K562 (cell line): ENCODE measurements at regions not wholly inside any gene's neighbourhood (a gene's known extent, or its start where the extent isn't known, plus 50 kb on each side); places are given as distances from the start of the nearest gene placed in this dataset.

Experiments used
- ATAC-seq: fragments of 200-7000 bp; cut with Tn5 transposase; 3 replicates; pipeline ENCODE4 v1.9.1; 2020; ENCODE audit warnings: moderate library complexity
- BruUV-seq: library from RNA; stranded (reverse); fragments of 400-500 nt; replicated peaks from 2 replicates; lab custom pipeline; 2021; lab: Mats Ljungman, UMichigan
- CTCF ChIA-PET: fragments of 300-600 bp; formaldehyde crosslinking; extraction: SDS; loops from one replicate; lab custom pipeline; 2021; ENCODE audit warnings: low intra/inter-chr PET ratio; lab: Yijun Ruan, JAX
- POLR2A ChIA-PET: fragments of 300-600, 350-650 bp; sonication (Branson Sonifier 250); formaldehyde crosslinking; extraction: SDS; loops from one replicate; lab custom pipeline; 2021; ENCODE audit warnings: antibody characterized with exemption, inconsistent platforms; lab: Yijun Ruan, JAX
- DNase-seq, 4 experiments: peaks; one replicate each; pipeline versions ENCODE4 v3.0.0 to v3.0.0-alpha.2; 2011 to 2018; ENCODE audit warnings: low spot score in 3 of 4, mixed read lengths in 3 of 4; ENCODE audit errors: extremely low read depth in 1 of 4
- FAIRE-seq: peaks from 2 replicates; lab custom pipeline; 2011; peaks lifted over from hg19 to GRCh38; lab: Jason Lieb, UNC
- H2AFZ ChIP-seq: 2 replicates; pipeline ENCODE4 v1.6.0; 2011; ENCODE audit warnings: low read depth, low read length, control low read depth, inconsistent platforms
- H3K27ac ChIP-seq: fragments of 200-600 bp; 3 replicates; pipeline ENCODE4 v1.8.0; 2011; ENCODE audit warnings: low read depth, mild to moderate bottlenecking, control low read depth, inconsistent platforms, low read length, moderate library complexity, mixed read lengths; ENCODE audit errors: extremely low read depth
- H3K27me3 ChIP-seq, 2 experiments: fragments of 300-600 bp in 1 of 2; 2 replicates in 1 of 2; 3 replicates in 1 of 2; pipeline versions ENCODE4 v1.6.0 to v1.8.0; 2011; ENCODE audit warnings: inconsistent platforms in 2 of 2, low read length in 2 of 2, mild to moderate bottlenecking in 1 of 2, mixed read lengths in 1 of 2, moderate library complexity in 1 of 2; ENCODE audit not compliant: control insufficient read depth in 2 of 2, insufficient read depth in 2 of 2
- H3K36me3 ChIP-seq: fragments of 300-600 bp; 3 replicates; pipeline ENCODE4 v1.8.0; 2011; ENCODE audit warnings: mild to moderate bottlenecking, low read length, inconsistent platforms; ENCODE audit not compliant: control insufficient read depth, insufficient read depth
- H3K4me1 ChIP-seq, 2 experiments: fragments of 200-600 bp in 1 of 2; replicated peaks in 1 of 2; 2 replicates in 1 of 2; 3 replicates in 1 of 2; pipeline versions ENCODE4 v1.5.1 to v1.8.0; 2011; ENCODE audit warnings: inconsistent platforms in 2 of 2, low read length in 2 of 2, mild to moderate bottlenecking in 1 of 2, mixed read lengths in 1 of 2, moderate library complexity in 1 of 2; ENCODE audit not compliant: control insufficient read depth in 2 of 2, insufficient read depth in 2 of 2
- H3K4me2 ChIP-seq: 2 replicates; pipeline ENCODE4 v1.6.1; 2011; ENCODE audit warnings: low read length, control low read depth, inconsistent platforms, mixed read lengths; ENCODE audit not compliant: insufficient read depth
- H3K4me3 ChIP-seq: fragments of 200-600 bp; sonication (generic), shearing (Covaris generic); 2 replicates; pipeline ENCODE4 v1.5.1; 2016; ENCODE audit warnings: control low read depth, inconsistent platforms
- H3K79me2 ChIP-seq: fragments of 200-600 bp; 3 replicates; pipeline ENCODE4 v1.8.0; 2011; ENCODE audit warnings: low read length, inconsistent platforms; ENCODE audit not compliant: control insufficient read depth, insufficient read depth
- H3K9ac ChIP-seq, 2 experiments: 2 replicates each; pipeline versions ENCODE4 v1.6.0 to v1.6.1; 2011; ENCODE audit warnings: low read depth in 2 of 2, low read length in 2 of 2, control low read depth in 1 of 2, inconsistent platforms in 1 of 2, mild to moderate bottlenecking in 1 of 2, mixed read lengths in 1 of 2; ENCODE audit not compliant: insufficient read depth in 1 of 2
- H3K9me1 ChIP-seq: one replicate; pipeline ENCODE4 v1.6.0; 2011; ENCODE audit warnings: inconsistent platforms, mild to moderate bottlenecking, low read length, moderate library complexity; ENCODE audit not compliant: control insufficient read depth, insufficient read depth
- H3K9me3 ChIP-seq: replicated peaks from 2 replicates; pipeline ENCODE4 v1.5.1; 2011; ENCODE audit warnings: low read depth, low read length, inconsistent platforms; ENCODE audit not compliant: control insufficient read depth, insufficient read depth
- H4K20me1 ChIP-seq: replicated peaks from 2 replicates; pipeline ENCODE4 v1.6.1; 2011; ENCODE audit warnings: low read length, inconsistent platforms, mixed read lengths; ENCODE audit not compliant: control insufficient read depth, insufficient read depth
- CBX2 ChIP-seq: fragments of 200-600 bp; sonication (generic); IDR thresholded peaks from one replicate; pipeline ENCODE4 v1.6.1; 2012; ENCODE audit warnings: mild to moderate bottlenecking, low read length, inconsistent platforms; ENCODE audit not compliant: insufficient read depth, poor library complexity, severe bottlenecking
- NR1H2 ChIP-seq: sonication (generic); formaldehyde crosslinking; IDR thresholded peaks from 2 replicates; pipeline ENCODE4 v1.4.0; 2020; ENCODE audit warnings: mild to moderate bottlenecking, missing genetic modification reagents
- POLR2AphosphoS5 ChIP-seq: IDR thresholded peaks from 2 replicates; pipeline ENCODE4 v1.6.1; 2011; ENCODE audit warnings: mild to moderate bottlenecking, low read depth, low read length, moderate library complexity; ENCODE audit not compliant: control insufficient read depth, insufficient read depth
- RAD21 ChIP-seq, 2 experiments: fragments of 250-450 bp in 1 of 2; fragments of 450-650 bp in 1 of 2; sonication (Bioruptor Pico) in 1 of 2; formaldehyde crosslinking in 1 of 2; IDR thresholded peaks in 1 of 2; conservative IDR thresholded peaks in 1 of 2; 2 replicates each; pipeline versions ENCODE4 v1.4.0 to v1.8.0; 2020 to 2022; ENCODE audit warnings: mild to moderate bottlenecking in 2 of 2, moderate library complexity in 1 of 2
- WGBS: fragments of 100-300 bp; shearing (Covaris generic); methylation state at CpG from one replicate; pipeline ENCODE4 v1.1.6; 2016; ENCODE audit warnings: low coverage, mixed read lengths; ENCODE audit not compliant: insufficient coverage; ENCODE audit errors: missing lambda C conversion rate; 5-methylcytosine and 5-hydroxymethylcytosine counted together
- in situ Hi-C: fragments of 300-500 bp; cut with MboI; formaldehyde crosslinking; loops from 4 replicates; pipeline ENCODE4 v1.15.0; 2018; ENCODE audit warnings: inconsistent platforms, mixed read lengths
- intact Hi-C: fragments of 100-400 bp; cut with micrococcal nuclease; formaldehyde crosslinking; loops from 2 replicates; pipeline ENCODE4 v1.14.2; 2022
- TF ChIP-seq, protein P1 (sequence below): fragments of 450-650 bp; IDR thresholded peaks from 2 replicates; pipeline ENCODE4 v1.6.1; 2017; ENCODE audit warnings: antibody characterized with exemption
- TF ChIP-seq, protein P2 (sequence below): fragments of 450-650 bp; IDR thresholded peaks from 2 replicates; pipeline ENCODE4 v1.6.1; 2016
- TF ChIP-seq, protein P3 (sequence below): fragments of 250-450 bp; sonication (Bioruptor Pico); IDR thresholded peaks from 2 replicates; pipeline ENCODE4 v1.9.0; 2021; ENCODE audit warnings: mild to moderate bottlenecking, inconsistent platforms
- TF ChIP-seq, protein P4 (sequence below), 3 experiments: IDR thresholded peaks in 2 of 3; conservative IDR thresholded peaks in 1 of 3; 2 replicates each; pipeline ENCODE4 v1.5.1; 2011 to 2012; ENCODE audit warnings: low read length in 3 of 3, mild to moderate bottlenecking in 3 of 3, control low read depth in 2 of 3, improper control_type of control experiment in 1 of 3, inconsistent platforms in 1 of 3, low read depth in 1 of 3, mixed read lengths in 1 of 3, moderate library complexity in 1 of 3; ENCODE audit not compliant: insufficient read depth in 2 of 3
- TF ChIP-seq, protein P5 (sequence below): sonication (generic); formaldehyde crosslinking; IDR thresholded peaks from 2 replicates; pipeline ENCODE4 v1.8.0; 2023; ENCODE audit warnings: mild to moderate bottlenecking, missing genetic modification reagents

DNA sequence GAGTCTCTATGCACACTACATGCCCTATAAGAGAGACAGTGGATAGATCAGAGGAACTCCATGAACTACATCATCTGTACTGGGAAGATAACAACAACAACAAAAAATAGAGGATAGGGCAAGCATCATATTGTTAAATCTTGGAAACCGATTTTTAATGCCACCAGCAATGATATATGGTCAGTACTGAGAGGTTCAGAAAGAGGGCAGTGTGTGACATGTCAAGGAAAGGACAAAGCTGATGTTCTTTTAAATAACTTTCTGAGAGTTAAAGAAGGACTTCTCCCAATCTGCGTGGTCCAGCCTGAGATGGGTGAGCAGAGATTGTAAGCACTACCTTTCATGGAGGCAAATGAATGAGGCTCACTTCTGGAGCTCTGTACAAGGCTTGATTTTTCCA, 62.0 kb upstream of the PHF24 start:
- intact Hi-C loops, result loop anchor here (5.0 kb wide), 1 partner anchor 156 kb away; no protein-coding TSS in a partner anchor
- Histone ChIP-seq H3K4me2 (no peak overlapping the region), H3K27ac (no peak overlapping the region), H3K36me3 (no peaks in the 10 kb centered on the region), H3K79me2 (no peaks in the 10 kb centered on the region), H3K4me3 (no peak overlapping the region), H3K27me3 (no peaks in the 10 kb centered on the region; a peak in 1 of 5 replicates), H4K20me1 (no peaks in the 10 kb centered on the region), H3K9ac (no peak overlapping the region), H3K9me3 (no peaks in the 10 kb centered on the region), H2AFZ (no peak overlapping the region), H3K9me1 (no peaks in the 10 kb centered on the region), H3K4me1 (no peaks in the 10 kb centered on the region)
- TF ChIP-seq NR1H2 (CRISPR knock-in tag) (no peak), CBX2 (no peak), RAD21 (CRISPR knock-in tag; conservative IDR thresholded peaks at IDR 0.05 in 1 of 2, IDR thresholded peaks at IDR 0.05 in 1 of 2) (peak in 1 of 2 experiments; percentile 26; a peak in 2 of 4 replicates), POLR2AphosphoS5 (no peak)
- TF ChIP-seq, protein P1, sequence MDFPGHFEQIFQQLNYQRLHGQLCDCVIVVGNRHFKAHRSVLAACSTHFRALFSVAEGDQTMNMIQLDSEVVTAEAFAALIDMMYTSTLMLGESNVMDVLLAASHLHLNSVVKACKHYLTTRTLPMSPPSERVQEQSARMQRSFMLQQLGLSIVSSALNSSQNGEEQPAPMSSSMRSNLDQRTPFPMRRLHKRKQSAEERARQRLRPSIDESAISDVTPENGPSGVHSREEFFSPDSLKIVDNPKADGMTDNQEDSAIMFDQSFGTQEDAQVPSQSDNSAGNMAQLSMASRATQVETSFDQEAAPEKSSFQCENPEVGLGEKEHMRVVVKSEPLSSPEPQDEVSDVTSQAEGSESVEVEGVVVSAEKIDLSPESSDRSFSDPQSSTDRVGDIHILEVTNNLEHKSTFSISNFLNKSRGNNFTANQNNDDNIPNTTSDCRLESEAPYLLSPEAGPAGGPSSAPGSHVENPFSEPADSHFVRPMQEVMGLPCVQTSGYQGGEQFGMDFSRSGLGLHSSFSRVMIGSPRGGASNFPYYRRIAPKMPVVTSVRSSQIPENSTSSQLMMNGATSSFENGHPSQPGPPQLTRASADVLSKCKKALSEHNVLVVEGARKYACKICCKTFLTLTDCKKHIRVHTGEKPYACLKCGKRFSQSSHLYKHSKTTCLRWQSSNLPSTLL, result no peak
- TF ChIP-seq, protein P2, sequence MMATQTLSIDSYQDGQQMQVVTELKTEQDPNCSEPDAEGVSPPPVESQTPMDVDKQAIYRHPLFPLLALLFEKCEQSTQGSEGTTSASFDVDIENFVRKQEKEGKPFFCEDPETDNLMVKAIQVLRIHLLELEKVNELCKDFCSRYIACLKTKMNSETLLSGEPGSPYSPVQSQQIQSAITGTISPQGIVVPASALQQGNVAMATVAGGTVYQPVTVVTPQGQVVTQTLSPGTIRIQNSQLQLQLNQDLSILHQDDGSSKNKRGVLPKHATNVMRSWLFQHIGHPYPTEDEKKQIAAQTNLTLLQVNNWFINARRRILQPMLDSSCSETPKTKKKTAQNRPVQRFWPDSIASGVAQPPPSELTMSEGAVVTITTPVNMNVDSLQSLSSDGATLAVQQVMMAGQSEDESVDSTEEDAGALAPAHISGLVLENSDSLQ, result no peak
- TF ChIP-seq, protein P3, sequence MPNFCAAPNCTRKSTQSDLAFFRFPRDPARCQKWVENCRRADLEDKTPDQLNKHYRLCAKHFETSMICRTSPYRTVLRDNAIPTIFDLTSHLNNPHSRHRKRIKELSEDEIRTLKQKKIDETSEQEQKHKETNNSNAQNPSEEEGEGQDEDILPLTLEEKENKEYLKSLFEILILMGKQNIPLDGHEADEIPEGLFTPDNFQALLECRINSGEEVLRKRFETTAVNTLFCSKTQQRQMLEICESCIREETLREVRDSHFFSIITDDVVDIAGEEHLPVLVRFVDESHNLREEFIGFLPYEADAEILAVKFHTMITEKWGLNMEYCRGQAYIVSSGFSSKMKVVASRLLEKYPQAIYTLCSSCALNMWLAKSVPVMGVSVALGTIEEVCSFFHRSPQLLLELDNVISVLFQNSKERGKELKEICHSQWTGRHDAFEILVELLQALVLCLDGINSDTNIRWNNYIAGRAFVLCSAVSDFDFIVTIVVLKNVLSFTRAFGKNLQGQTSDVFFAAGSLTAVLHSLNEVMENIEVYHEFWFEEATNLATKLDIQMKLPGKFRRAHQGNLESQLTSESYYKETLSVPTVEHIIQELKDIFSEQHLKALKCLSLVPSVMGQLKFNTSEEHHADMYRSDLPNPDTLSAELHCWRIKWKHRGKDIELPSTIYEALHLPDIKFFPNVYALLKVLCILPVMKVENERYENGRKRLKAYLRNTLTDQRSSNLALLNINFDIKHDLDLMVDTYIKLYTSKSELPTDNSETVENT (CRISPR knock-in tag), result no peak
- TF ChIP-seq, protein P4, sequence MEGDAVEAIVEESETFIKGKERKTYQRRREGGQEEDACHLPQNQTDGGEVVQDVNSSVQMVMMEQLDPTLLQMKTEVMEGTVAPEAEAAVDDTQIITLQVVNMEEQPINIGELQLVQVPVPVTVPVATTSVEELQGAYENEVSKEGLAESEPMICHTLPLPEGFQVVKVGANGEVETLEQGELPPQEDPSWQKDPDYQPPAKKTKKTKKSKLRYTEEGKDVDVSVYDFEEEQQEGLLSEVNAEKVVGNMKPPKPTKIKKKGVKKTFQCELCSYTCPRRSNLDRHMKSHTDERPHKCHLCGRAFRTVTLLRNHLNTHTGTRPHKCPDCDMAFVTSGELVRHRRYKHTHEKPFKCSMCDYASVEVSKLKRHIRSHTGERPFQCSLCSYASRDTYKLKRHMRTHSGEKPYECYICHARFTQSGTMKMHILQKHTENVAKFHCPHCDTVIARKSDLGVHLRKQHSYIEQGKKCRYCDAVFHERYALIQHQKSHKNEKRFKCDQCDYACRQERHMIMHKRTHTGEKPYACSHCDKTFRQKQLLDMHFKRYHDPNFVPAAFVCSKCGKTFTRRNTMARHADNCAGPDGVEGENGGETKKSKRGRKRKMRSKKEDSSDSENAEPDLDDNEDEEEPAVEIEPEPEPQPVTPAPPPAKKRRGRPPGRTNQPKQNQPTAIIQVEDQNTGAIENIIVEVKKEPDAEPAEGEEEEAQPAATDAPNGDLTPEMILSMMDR (IDR thresholded peaks at IDR 0.05 in 2 of 3, conservative IDR thresholded peaks at IDR 0.05 in 1 of 3; ENCODE audit: insufficient read depth in 2 of 3, low read depth in 1 of 3, low read length in 3 of 3), result peak; percentile 2 to 36 (median 17); a peak in 3 of 6 replicates
- TF ChIP-seq, protein P5, sequence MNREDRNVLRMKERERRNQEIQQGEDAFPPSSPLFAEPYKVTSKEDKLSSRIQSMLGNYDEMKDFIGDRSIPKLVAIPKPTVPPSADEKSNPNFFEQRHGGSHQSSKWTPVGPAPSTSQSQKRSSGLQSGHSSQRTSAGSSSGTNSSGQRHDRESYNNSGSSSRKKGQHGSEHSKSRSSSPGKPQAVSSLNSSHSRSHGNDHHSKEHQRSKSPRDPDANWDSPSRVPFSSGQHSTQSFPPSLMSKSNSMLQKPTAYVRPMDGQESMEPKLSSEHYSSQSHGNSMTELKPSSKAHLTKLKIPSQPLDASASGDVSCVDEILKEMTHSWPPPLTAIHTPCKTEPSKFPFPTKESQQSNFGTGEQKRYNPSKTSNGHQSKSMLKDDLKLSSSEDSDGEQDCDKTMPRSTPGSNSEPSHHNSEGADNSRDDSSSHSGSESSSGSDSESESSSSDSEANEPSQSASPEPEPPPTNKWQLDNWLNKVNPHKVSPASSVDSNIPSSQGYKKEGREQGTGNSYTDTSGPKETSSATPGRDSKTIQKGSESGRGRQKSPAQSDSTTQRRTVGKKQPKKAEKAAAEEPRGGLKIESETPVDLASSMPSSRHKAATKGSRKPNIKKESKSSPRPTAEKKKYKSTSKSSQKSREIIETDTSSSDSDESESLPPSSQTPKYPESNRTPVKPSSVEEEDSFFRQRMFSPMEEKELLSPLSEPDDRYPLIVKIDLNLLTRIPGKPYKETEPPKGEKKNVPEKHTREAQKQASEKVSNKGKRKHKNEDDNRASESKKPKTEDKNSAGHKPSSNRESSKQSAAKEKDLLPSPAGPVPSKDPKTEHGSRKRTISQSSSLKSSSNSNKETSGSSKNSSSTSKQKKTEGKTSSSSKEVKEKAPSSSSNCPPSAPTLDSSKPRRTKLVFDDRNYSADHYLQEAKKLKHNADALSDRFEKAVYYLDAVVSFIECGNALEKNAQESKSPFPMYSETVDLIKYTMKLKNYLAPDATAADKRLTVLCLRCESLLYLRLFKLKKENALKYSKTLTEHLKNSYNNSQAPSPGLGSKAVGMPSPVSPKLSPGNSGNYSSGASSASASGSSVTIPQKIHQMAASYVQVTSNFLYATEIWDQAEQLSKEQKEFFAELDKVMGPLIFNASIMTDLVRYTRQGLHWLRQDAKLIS, result no peak
- WGBS, result 0% methylated on average over 2 of the region's 2 CpGs
- no peak for DNase-seq
- no TSS peak for BruUV-seq
- ChIA-PET CTCF (interaction anchor here (0.8 kb wide), 1 partner anchor 582 kb away, joined by 3 read pairs; no protein-coding TSS in a partner anchor), POLR2A (no interaction called here)
- FAIRE-seq, result peak; percentile 52
- in situ Hi-C loops, result loop anchor here (25.0 kb wide), 1 partner anchor 666 kb away; a partner anchor contains a TSS
- ATAC-seq, result no peak; the same call in 2 of the 3 replicates
